Natural killer cell treated with Interleukin-12 subunit alpha and Interleukin-12 subunit beta and Interleukin-15 and Interleukin-18, amount 100 ng/mL, for 72 hours (primary cell): ENCODE measurements at regions not wholly inside any gene's neighbourhood (a gene's known extent, or its start where the extent isn't known, plus 50 kb on each side); places are given as distances from the start of the nearest gene placed in this dataset.

ENCODE experiments used
- ATAC-seq, 2 donors: fragments of 150-1000 bp; cut with Tn5 transposase in 1 of 2; sonication (Bioruptor Pico), chemical (Tn5 transposase) in 1 of 2; 2 replicates each; pipeline ENCODE4 v1.10.0; 2021
- DNase-seq: peaks from one replicate; pipeline ENCODE4 v3.0.0; 2022; ENCODE audit warnings: low spot score
- H3K27ac Mint-ChIP-seq, 2 donors: 1 replicate in 1 of 2; 2 replicates in 1 of 2; pipeline ENCODE4 v1.8.0; 2022; ENCODE audit warnings: mixed read lengths in 2 of 2, mild to moderate bottlenecking in 1 of 2, moderate library complexity in 1 of 2
- H3K27me3 Mint-ChIP-seq, 2 donors: 1 replicate in 1 of 2; 2 replicates in 1 of 2; pipeline ENCODE4 v1.8.0; 2022; ENCODE audit warnings: mixed read lengths in 2 of 2
- H3K36me3 Mint-ChIP-seq: one replicate; pipeline ENCODE4 v1.8.0; 2022; ENCODE audit warnings: mixed read lengths
- H3K4me1 Mint-ChIP-seq, 2 donors: 1 replicate in 1 of 2; 2 replicates in 1 of 2; pipeline ENCODE4 v1.8.0; 2022; ENCODE audit warnings: low read depth in 2 of 2, mixed read lengths in 2 of 2, mild to moderate bottlenecking in 1 of 2
- H3K4me3 Mint-ChIP-seq: one replicate; pipeline ENCODE4 v1.8.0; 2022; ENCODE audit warnings: mixed read lengths
- H3K9me3 Mint-ChIP-seq: 2 replicates; pipeline ENCODE4 v1.8.0; 2022; ENCODE audit warnings: mixed read lengths

GRCh38 chr2:49255409-49255971, 101.2 kb upstream of the FSHR start:
- Mint-ChIP-seq H3K27me3 (no peaks in the 10 kb centered on the region), H3K4me3 (no peak overlapping the region)
- no peak for ATAC-seq

GRCh38 chr2:49254401-49254800, 100.1 kb upstream of the FSHR start:
- DNase-seq: no peak
- Mint-ChIP-seq H3K9me3 (peaks cover 3% of the 10 kb centered on the region), H3K36me3 (no peaks in the 10 kb centered on the region), H3K27ac (no peak overlapping the region), H3K4me1 (no peaks in the 10 kb centered on the region), H3K27me3 (no peaks in the 10 kb centered on the region), H3K4me3 (no peak overlapping the region)
- ATAC-seq: no peak

More at GRCh38 chr2:49255409-49255971, 101.2 kb upstream of the FSHR start:
- Mint-ChIP-seq H3K9me3 (peaks cover 11% of the 10 kb centered on the region), H3K27ac (no peak overlapping the region), H3K4me1 (no peaks in the 10 kb centered on the region), H3K36me3 (no peaks in the 10 kb centered on the region)
- DNase-seq: no peak

- no peaks in the 10 kb centered on the region for H3K27me3 Mint-ChIP-seq
- no peaks in the 10 kb centered on the region for H3K4me1 Mint-ChIP-seq
- H3K27ac Mint-ChIP-seq: no peak overlapping the region
- H3K4me3 Mint-ChIP-seq: no peak overlapping the region
- H3K9me3 Mint-ChIP-seq: peaks cover 5% of the 10 kb centered on the region
- ATAC-seq: no peak
- no peak for DNase-seq
- H3K36me3 Mint-ChIP-seq: no peaks in the 10 kb centered on the region
Measured at GRCh38 chr2:49251766-49252165, 97.5 kb upstream of the FSHR start.

DNA sequence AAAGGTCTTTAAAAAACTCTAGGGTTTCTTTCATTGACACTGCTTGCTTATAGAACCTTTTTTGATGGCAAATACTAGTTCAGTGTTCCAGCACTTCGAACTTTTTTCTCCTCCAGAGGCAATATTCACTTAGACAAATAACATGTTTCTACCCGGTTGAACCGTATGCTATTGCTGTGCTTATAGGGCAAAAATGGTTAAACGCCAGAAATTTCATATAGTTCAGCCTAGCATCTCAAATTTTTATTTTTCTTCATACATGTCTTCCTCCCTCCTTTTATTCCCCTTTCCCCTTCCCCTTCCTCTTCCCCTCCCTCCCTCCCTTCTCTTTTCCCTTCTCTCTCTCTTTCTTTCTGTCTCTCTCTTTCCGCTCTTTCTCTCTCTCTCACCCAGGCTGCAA, 96.9 kb upstream of the FSHR start:
- H3K27ac Mint-ChIP-seq: no peak overlapping the region
- no peak overlapping the region for H3K4me3 Mint-ChIP-seq
- H3K36me3 Mint-ChIP-seq: no peaks in the 10 kb centered on the region
- no peaks in the 10 kb centered on the region for H3K4me1 Mint-ChIP-seq
- no peak for DNase-seq
- H3K9me3 Mint-ChIP-seq: peaks cover 5% of the 10 kb centered on the region
- ATAC-seq: no peak
- H3K27me3 Mint-ChIP-seq: no peaks in the 10 kb centered on the region

- DNase-seq (no peak), ATAC-seq (no peak)
- H3K27me3 Mint-ChIP-seq: no peaks in the 10 kb centered on the region
- no peak overlapping the region for H3K27ac Mint-ChIP-seq
- no peaks in the 10 kb centered on the region for H3K4me1 Mint-ChIP-seq
- H3K36me3 Mint-ChIP-seq: peaks cover 5% of the 10 kb centered on the region
- no peak overlapping the region for H3K4me3 Mint-ChIP-seq
- peaks cover 17% of the 10 kb centered on the region for H3K9me3 Mint-ChIP-seq
Measured at GRCh38 chr2:49248506-49248905, 94.2 kb upstream of the FSHR start.

DNA sequence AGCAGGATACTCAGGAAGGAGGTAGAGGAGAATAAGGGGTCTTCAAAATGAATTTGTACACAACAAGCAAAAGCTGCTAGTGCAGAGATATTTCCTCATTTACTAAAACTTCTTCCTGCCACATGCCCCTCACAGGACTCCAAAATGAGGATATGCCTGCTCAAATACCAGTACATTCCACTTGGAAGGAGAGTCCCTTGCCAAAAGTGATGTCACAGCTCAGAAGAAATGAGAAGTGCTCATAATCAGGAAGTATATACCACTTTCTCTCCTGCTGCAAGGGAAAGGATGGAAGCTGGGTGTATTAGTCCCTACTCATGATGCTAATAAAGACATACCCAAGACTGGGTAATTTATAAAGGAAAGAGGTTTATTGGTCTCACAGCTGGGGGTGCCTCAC, 87.7 kb upstream of the FSHR start:
- H3K4me1 Mint-ChIP-seq: no peaks in the 10 kb centered on the region
- no peak for ATAC-seq
- H3K36me3 Mint-ChIP-seq: peaks cover 6% of the 10 kb centered on the region
- no peak for DNase-seq
- H3K4me3 Mint-ChIP-seq: no peak overlapping the region
- no peaks in the 10 kb centered on the region for H3K27me3 Mint-ChIP-seq
- H3K9me3 Mint-ChIP-seq: peaks cover 18% of the 10 kb centered on the region
- no peak overlapping the region for H3K27ac Mint-ChIP-seq

DNA sequence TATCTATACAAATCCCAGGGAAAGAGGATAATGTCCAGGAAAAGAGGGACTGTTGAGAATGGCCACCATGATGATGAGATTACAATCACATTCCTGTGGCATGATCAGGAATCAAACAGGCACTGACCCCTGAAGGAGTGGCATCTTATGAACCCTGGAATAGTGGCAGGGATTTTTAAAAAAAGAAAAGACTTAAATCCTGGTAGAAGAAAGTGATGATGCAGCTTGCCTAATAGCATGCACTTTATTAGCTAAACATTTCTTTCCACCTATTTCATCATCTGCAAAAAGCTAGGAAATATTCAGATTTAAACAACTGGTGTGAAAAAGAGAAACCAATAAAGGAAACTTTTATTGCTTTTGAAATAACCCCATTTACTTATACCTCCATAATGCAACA, 87.2 kb upstream of the FSHR start:
- Mint-ChIP-seq H3K4me3 (no peak overlapping the region), H3K27ac (no peak overlapping the region), H3K9me3 (peaks cover 21% of the 10 kb centered on the region), H3K36me3 (peaks cover 9% of the 10 kb centered on the region), H3K4me1 (no peaks in the 10 kb centered on the region), H3K27me3 (no peaks in the 10 kb centered on the region)
- ATAC-seq (no peak), DNase-seq (no peak)

- Mint-ChIP-seq H3K27me3 (no peaks in the 10 kb centered on the region), H3K36me3 (peaks cover 9% of the 10 kb centered on the region), H3K9me3 (peaks cover 25% of the 10 kb centered on the region), H3K4me1 (no peaks in the 10 kb centered on the region), H3K4me3 (no peak overlapping the region), H3K27ac (no peak overlapping the region)
- DNase-seq: no peak
- no peak for ATAC-seq
Measured at GRCh38 chr2:49240608-49241007, 86.3 kb upstream of the FSHR start.

- no peak for ATAC-seq
- H3K9me3 Mint-ChIP-seq: peaks cover 17% of the 10 kb centered on the region
- DNase-seq: no peak
- H3K4me3 Mint-ChIP-seq: no peak overlapping the region
- H3K4me1 Mint-ChIP-seq: no peaks in the 10 kb centered on the region
- H3K27ac Mint-ChIP-seq: no peak overlapping the region
- H3K27me3 Mint-ChIP-seq: no peaks in the 10 kb centered on the region
- H3K36me3 Mint-ChIP-seq: peaks cover 4% of the 10 kb centered on the region
Measured at GRCh38 chr2:49238604-49238960, 84.3 kb upstream of the FSHR start.

DNA sequence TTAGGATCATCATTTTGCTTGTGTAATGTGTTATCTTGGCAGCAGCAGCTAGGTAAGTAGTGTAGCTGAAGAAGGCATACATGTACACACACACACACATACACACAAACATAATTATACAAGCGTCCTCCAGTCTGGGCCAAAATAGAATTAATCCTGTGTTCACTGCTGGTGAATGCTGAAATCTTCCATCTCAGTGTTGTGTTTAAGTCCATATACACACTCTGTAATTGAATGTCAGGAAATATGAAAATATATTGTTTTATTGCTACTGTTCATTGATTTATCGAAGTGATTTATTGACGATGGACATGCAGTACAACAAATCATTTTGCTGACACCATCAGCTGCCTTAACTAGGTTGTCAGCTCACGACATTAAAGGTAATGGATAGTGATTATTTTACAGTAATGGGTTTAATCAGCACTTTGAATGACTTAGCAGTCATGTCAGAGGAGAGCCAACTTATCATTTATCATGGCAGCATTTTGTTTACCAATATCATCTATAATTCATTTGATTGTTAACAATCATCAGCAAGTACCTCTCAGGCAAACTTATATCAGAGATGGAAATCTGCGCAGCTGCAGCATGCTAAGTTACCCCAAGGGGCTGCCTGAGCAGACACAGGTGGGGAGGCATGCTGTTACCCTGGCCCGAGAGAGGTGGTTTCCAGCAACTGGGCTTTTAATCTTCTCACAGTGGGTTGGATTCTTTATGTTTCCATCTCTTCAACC, 83.7 kb upstream of the FSHR start:
- Mint-ChIP-seq H3K27me3 (no peaks in the 10 kb centered on the region), H3K4me3 (no peak overlapping the region), H3K27ac (no peak overlapping the region), H3K36me3 (peaks cover 4% of the 10 kb centered on the region), H3K9me3 (peaks cover 14% of the 10 kb centered on the region), H3K4me1 (no peaks in the 10 kb centered on the region)
- ATAC-seq (no peak), DNase-seq (no peak)

DNA sequence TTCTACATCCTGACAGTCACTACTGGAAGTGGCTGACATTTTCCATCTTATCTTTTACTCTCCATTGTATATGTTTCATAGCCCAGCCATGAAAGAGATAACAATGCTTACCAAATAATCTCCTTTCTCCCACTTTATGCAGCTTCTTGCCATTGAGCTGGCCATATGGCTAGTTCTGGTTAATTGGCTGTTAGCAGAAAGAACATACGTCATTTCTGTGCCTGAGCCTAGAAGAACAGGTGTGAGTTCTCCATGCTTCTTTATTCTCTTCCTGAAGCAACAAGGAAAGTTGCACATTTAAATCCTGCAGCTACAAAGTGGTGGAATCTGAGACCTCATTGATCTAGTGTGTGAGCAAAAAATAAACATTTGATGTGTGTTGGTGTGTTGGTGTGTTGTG, 82.0 kb upstream of the FSHR start:
- DNase-seq (no peak), ATAC-seq (no peak)
- Mint-ChIP-seq H3K36me3 (peaks cover 11% of the 10 kb centered on the region), H3K4me3 (no peak overlapping the region), H3K27ac (no peak overlapping the region), H3K4me1 (no peaks in the 10 kb centered on the region), H3K27me3 (no peaks in the 10 kb centered on the region), H3K9me3 (peaks cover 20% of the 10 kb centered on the region)

DNA sequence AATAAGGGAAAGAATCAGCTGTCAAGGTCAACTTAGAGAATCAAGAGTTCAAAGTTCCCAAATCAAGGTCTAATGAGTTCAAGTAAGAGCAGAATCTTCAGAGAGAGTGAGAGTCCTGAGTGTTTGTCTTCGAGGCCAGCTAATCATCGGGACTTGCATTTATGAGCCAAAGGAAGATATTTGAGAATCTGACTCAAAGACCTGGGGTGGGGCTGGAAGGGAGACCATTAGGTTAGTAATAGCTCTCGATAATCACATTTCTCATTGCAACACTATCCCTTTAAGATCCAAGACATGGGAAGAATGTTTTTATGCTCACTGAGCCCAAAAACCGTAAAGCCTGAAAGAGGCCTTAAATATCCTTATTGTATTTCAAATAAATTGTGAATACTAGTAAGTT, 72.0 kb upstream of the FSHR start:
- Mint-ChIP-seq H3K27me3 (no peaks in the 10 kb centered on the region), H3K4me3 (no peak overlapping the region), H3K9me3 (peaks cover 9% of the 10 kb centered on the region), H3K4me1 (no peaks in the 10 kb centered on the region), H3K36me3 (no peaks in the 10 kb centered on the region), H3K27ac (no peak overlapping the region)
- ATAC-seq: no peak
- DNase-seq: no peak

DNA sequence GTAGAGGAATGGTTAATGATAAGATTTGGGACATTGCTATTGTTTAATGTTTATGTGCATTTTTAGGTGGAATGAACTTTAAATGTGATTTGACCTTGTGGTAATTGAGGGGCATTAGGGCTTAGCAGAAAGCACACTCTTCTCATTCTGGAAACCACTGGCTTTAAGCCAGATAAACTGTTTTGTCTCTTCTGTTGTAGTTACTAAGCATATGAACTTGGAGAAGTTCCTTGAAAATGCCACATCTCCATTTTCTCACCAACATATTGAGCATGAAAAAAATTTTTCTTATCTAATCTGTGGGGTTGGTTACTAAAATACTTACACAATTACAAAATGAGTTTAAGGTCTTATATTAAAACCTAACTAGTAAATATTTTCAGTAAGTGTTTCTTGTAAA, 70.8 kb upstream of the FSHR start:
- H3K36me3 Mint-ChIP-seq: no peaks in the 10 kb centered on the region
- DNase-seq (no peak), ATAC-seq (no peak)
- no peak overlapping the region for H3K27ac Mint-ChIP-seq
- no peak overlapping the region for H3K4me3 Mint-ChIP-seq
- no peaks in the 10 kb centered on the region for H3K4me1 Mint-ChIP-seq
- H3K9me3 Mint-ChIP-seq: peaks cover 4% of the 10 kb centered on the region
- no peaks in the 10 kb centered on the region for H3K27me3 Mint-ChIP-seq

DNA sequence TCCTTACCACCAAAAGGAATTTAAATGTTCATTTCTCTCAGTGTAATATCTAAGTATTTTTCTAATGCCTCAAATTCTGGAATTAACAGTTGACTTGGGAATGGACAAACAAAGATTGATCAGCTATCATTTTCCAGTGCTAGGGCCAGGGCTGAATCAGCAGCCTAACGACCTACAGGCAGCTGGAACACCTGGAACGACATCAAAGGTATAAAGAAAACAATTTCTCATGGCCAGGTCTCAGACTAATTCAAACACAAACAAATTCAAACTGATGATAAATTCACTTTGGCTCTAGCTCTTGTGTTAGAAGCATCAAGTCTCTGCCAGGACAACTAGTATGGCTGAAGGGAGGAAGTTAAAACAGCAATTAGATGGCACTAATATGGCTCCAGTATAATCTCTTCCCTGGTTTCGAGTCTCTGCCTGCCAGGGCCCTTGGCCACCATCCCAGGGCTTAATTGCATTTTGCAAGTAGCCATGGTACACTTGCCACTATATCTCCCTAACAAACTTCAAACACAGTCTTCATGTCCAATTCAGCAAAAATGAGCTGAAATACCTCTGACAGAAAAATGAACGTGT, 70.2 kb upstream of the FSHR start:
- Mint-ChIP-seq H3K27ac (no peak overlapping the region), H3K27me3 (no peaks in the 10 kb centered on the region), H3K4me1 (no peaks in the 10 kb centered on the region), H3K4me3 (no peak overlapping the region), H3K9me3 (peaks cover 6% of the 10 kb centered on the region), H3K36me3 (no peaks in the 10 kb centered on the region)
- no peak for DNase-seq
- no peak for ATAC-seq
